HEK293T (cell line): ENCODE measurements at regions not wholly inside any gene's neighbourhood (a gene's known extent, or its start where the extent isn't known, plus 50 kb on each side); places are given as distances from the start of the nearest gene placed in this dataset.

ENCODE experiments used
- ARNT ChIP-seq: fragments of 450-650 bp; IDR thresholded peaks from 2 replicates; pipeline ENCODE4 v1.6.1; 2017; ENCODE audit warnings: mild to moderate bottlenecking
- BHLHE40 ChIP-seq: fragments of 450-650 bp; IDR thresholded peaks from 2 replicates; pipeline ENCODE4 v1.6.1; 2016; ENCODE audit warnings: mild to moderate bottlenecking, moderate library complexity, borderline replicate concordance
- CTBP1 ChIP-seq: fragments of 450-650 bp; IDR thresholded peaks from 2 replicates; pipeline ENCODE4 v1.6.1; 2016; ENCODE audit warnings: borderline replicate concordance
- FOXA1 ChIP-seq: fragments of 450-650 bp; IDR thresholded peaks from 2 replicates; pipeline ENCODE4 v1.6.1; 2016; ENCODE audit warnings: mild to moderate bottlenecking
- LEF1 ChIP-seq: fragments of 450-650 bp; IDR thresholded peaks from 2 replicates; pipeline ENCODE4 v1.6.1; 2017; ENCODE audit warnings: mild to moderate bottlenecking, borderline replicate concordance
- NFRKB ChIP-seq: fragments of 450-650 bp; IDR thresholded peaks from 2 replicates; pipeline ENCODE4 v1.6.1; 2016; ENCODE audit warnings: mild to moderate bottlenecking, moderate library complexity
- SP1 ChIP-seq: fragments of 450-650 bp; IDR thresholded peaks from 2 replicates; pipeline ENCODE4 v1.6.1; 2017
- SUZ12 ChIP-seq: fragments of 450-650 bp; IDR thresholded peaks from 2 replicates; pipeline ENCODE4 v1.6.1; 2016; ENCODE audit warnings: mild to moderate bottlenecking
- ZNF384 ChIP-seq: fragments of 450-650 bp; IDR thresholded peaks from 2 replicates; pipeline ENCODE4 v1.6.1; 2016

DNA sequence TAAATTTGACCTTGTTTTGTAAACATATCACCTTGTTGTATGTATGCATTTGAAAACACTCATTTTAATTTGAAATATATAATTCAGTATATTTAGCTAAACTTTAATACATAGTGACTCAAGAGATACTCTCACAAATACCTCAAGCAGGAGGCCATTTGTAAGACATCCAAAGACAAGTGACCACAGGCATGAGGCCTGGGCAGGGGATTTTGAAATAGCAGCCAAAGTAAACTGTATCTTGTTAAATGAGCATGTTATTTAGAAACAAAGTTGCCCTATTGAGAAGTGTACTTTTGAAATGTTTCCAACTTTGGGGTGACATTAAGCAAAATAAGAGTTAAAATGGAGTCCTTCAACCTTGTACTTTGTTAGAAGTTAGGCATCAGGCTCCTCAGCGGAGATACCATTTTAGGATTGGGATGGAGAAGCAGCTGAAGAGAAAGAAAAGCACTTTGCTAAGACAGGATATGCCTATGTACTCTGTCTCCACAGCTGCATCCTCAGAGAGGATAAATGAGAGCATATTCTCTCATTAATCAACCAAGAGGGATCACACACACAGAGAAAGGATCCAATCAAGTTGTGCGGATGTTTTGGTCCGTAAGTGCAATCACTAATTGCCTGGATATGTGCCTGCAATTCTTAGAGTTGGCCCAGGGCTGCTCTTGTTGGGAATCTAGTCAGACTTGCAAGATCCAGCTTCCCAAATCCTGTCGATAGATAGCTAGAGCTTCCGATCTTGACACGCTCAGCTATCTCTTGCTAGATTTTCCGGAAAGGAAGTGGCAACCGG is 157.5 kb upstream of the HAPLN1 start:
- TF ChIP-seq CTBP1 (no peak), SP1 (no peak), LEF1 (no peak), ARNT (no peak), FOXA1 (no peak), SUZ12 (no peak), NFRKB (no peak), BHLHE40 (no peak), ZNF384 (no peak)
